ENCODE measurements at regions not wholly inside any gene's neighbourhood (a gene's known extent, or its start where the extent isn't known, plus 50 kb on each side); places are given as distances from the start of the nearest gene placed in this dataset.

DNA sequence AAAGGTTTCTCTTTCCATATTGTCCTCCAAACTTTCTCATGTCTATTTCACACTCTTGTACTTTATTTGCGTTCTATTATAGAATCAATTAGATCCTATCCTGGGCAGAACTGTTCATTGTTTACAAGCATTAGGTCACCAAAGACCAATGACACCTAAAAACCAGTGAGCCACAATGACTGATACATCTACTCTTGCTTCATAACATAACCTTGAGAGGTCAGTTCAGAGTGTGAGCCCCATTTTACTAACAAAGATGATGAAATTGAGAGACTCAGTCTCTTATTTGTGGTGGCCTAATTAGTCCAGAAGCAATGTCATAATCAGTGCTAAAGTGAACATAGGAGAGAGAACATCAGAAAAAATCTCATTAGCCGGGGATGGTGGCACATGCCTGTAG, 248.9 kb upstream of the RBBP8 start:
- no peak for DNase-seq (ENCODE audit: low read depth in 1 of 2, low spot score in 1 of 2)
- in situ Hi-C loops (cut with HindIII; ENCODE audit: low pct_unique_long_range_greater_than_20kb, low sequenced_read_pairs): no loop called here
- no peak for TF ChIP-seq JUND (IDR thresholded peaks at IDR 0.05; ENCODE audit: low read depth)

DNA sequence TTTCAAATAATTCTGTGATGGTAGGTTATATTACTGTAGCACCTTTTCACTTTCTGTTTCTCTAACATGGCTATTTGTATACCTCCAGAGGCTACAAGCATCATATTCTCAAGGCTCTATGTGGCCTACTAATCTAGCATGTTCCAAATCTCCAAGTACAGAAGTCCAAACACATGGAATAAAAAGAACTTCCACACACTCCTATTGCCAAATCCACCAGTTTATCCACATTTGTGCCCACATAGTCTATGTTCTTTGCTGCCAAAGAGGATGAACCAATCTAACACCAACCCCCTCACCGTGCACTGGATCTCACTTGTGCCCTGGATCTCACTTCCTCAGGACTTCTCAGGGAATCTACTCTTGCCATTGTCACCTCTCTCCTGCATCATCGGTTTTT, 247.3 kb upstream of the RBBP8 start:
- no peak for TF ChIP-seq JUND (IDR thresholded peaks at IDR 0.05; ENCODE audit: low read depth)
- DNase-seq (ENCODE audit: low read depth in 1 of 2, low spot score in 1 of 2): no peak
- in situ Hi-C loops (cut with HindIII; ENCODE audit: low pct_unique_long_range_greater_than_20kb, low sequenced_read_pairs): no loop called here

DNA sequence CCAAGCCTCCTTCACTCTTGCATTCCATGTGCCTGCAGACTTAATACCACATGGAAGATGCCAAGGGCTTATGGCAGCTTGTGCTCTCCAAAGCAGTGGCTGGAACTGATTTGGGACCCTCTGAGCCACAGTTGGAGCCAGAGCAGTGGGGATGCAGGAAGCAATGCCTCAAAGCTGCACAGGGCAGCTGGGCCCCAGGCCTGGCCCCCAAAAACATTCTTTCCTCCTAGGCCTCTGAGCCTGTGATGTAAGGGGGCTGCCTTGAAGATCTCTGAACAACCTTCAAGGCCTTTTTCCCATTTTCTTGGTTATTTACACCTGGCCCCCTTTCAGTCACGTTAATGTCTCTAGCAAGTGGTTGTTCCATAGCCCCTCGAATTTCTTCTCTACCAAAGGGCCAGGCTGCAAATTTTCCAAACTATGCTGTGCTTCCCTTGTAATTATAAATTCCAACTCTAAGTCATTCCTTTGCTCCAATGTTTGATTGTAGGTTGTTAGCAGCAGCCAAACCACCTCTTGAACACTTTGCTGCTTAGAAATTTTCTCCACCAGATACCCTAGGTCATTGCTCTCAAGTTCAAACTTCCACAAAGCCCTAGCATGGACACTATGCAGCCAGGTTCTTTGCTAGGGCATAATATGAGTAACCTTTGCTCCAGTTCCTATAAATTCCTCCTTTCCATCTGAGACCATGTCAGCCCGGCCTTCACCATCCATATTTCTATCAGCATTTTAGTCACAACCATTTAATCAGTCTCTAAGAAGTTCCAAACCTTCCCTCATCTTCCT, 245.0 kb upstream of the RBBP8 start:
- DNase-seq (ENCODE audit: low read depth in 1 of 2, low spot score in 1 of 2): no peak
- in situ Hi-C loops (cut with HindIII; ENCODE audit: low pct_unique_long_range_greater_than_20kb, low sequenced_read_pairs): no loop called here
- no peak for TF ChIP-seq JUND (IDR thresholded peaks at IDR 0.05; ENCODE audit: low read depth)

DNA sequence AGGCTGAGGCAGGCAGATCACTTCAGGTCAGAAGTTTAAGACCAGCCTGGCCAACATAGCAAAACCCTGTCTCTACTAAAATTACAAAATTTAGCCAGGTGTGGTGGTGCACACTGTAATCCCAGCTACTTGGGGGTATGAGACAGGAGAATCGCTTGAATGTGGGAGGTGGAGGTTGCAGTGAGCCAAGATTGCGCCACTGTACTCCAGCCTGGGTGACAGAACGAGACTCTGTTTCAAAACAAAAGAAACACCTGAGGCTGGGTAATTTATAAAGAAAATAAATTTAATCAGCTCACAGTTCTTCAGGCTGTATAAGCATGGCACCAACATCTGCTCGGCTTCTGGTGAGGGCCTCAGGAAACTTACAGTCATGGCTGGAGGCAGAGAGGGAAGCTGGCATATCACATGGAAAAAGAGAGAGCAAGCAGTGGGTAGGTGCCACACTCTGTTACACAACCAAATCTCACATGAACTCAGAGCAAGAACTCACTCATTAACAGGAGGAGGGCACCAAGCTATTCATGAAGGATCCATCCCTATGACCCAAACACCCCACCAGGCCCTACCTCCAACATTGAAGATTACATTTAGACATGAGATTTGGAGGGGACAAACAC, 244.1 kb upstream of the RBBP8 start:
- in situ Hi-C loops (cut with HindIII; ENCODE audit: low pct_unique_long_range_greater_than_20kb, low sequenced_read_pairs): no loop called here
- no peak for DNase-seq (ENCODE audit: low read depth in 1 of 2, low spot score in 1 of 2)
- TF ChIP-seq JUND (IDR thresholded peaks at IDR 0.05; ENCODE audit: low read depth): no peak

DNA sequence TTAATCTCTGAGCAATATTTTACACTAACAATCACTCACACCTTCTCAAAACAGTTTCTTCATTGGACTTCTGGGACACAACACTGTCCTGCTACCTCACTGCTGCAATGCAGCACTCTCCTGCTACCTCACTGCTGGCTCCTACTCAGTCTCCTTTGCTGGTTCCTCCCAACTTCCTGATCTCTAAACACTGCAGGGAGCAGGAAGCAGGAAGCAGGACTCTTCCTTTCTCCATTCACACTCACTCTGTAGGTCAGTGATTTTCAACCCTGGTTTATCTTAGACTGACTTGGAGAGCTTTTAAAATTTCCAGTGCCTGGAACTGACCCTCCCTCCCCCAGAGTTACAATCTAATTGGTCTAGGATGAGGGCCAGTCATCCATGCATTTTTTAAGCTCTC, 243.4 kb upstream of the RBBP8 start:
- in situ Hi-C loops (cut with HindIII; ENCODE audit: low pct_unique_long_range_greater_than_20kb, low sequenced_read_pairs): no loop called here
- no peak for DNase-seq (ENCODE audit: low read depth in 1 of 2, low spot score in 1 of 2)
- no peak for TF ChIP-seq JUND (IDR thresholded peaks at IDR 0.05; ENCODE audit: low read depth)

DNA sequence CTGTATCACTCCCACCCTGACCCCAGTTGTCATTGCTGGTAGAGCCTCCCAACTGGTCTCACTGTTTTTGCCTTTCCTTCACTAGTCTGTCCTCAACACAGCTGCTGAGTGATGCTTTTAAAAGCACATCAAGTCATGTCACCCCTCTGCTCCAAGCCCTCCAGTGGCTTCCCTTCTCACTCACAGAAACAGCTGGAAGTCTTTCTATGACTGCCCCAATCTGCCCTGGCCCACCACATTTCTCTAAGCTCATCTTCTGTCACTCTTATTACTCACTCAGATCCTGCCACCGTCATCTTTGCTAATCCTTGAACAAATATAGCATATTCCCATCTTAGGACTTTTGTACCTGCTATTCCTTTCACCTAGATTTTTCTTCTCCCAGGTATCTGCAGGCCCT, 242.6 kb upstream of the RBBP8 start:
- no peak for TF ChIP-seq JUND (IDR thresholded peaks at IDR 0.05; ENCODE audit: low read depth)
- no peak for DNase-seq (ENCODE audit: low read depth in 1 of 2, low spot score in 1 of 2)
- in situ Hi-C loops (cut with HindIII; ENCODE audit: low pct_unique_long_range_greater_than_20kb, low sequenced_read_pairs): no loop called here

- no peak for TF ChIP-seq JUND (IDR thresholded peaks at IDR 0.05; ENCODE audit: low read depth)
- in situ Hi-C loops (cut with HindIII; ENCODE audit: low pct_unique_long_range_greater_than_20kb, low sequenced_read_pairs): no loop called here
- DNase-seq (ENCODE audit: low read depth in 1 of 2, low spot score in 1 of 2): no peak
Observed at GRCh38 chr18:22691946-22692710, 241.0 kb upstream of the RBBP8 start.

DNA sequence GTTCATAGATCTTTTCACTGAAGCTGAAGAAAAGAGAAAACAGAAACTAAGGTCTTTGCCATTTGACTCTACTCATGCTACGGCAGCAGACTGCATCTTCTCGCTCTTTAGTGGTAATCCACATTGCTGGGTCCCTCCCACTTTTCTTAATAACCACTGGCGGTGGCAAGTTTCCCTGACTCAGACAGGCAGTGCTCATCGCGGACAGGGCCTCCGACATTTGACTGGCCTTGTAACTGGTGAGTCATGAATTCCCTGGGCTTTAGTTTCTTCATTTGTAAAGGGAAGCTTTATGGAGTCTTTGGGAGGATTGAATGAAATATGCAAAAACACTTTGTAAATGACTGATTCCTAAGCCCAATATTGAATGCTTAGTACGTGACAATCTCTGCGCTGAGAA, 238.2 kb upstream of the RBBP8 start:
- in situ Hi-C loops (cut with HindIII; ENCODE audit: low pct_unique_long_range_greater_than_20kb, low sequenced_read_pairs): no loop called here
- TF ChIP-seq JUND (IDR thresholded peaks at IDR 0.05; ENCODE audit: low read depth): no peak
- no peak for DNase-seq (ENCODE audit: low read depth in 1 of 2, low spot score in 1 of 2)

- in situ Hi-C loops (cut with HindIII; ENCODE audit: low pct_unique_long_range_greater_than_20kb, low sequenced_read_pairs): no loop called here
- TF ChIP-seq JUND (IDR thresholded peaks at IDR 0.05; ENCODE audit: low read depth): no peak
- no peak for DNase-seq (ENCODE audit: low read depth in 1 of 2, low spot score in 1 of 2)
Observed at GRCh38 chr18:22695674-22696073, 237.5 kb upstream of the RBBP8 start.

DNA sequence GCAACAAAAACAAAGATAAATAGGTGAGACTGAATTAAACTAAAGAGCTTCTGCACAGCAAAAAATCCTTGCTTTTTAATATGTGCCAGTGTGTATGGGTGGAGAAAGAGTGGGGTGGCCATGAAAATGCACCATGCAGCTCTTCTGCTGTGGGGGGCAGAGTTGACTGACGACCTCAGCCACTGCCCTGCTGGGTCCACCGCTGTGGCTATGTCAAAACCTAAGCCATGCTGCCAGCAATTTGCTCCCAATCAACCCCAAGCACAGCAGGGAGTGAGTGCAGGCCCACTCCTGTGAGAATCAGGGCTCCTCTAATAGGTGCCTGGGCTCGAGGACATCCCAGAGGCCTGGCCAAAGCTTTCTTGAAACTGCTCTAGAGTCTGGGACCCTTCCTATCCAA, 235.6 kb upstream of the RBBP8 start:
- no peak for DNase-seq (ENCODE audit: low read depth in 1 of 2, low spot score in 1 of 2)
- in situ Hi-C loops (cut with HindIII; ENCODE audit: low pct_unique_long_range_greater_than_20kb, low sequenced_read_pairs): no loop called here
- TF ChIP-seq JUND (IDR thresholded peaks at IDR 0.05; ENCODE audit: low read depth): no peak

- in situ Hi-C loops (cut with HindIII; ENCODE audit: low pct_unique_long_range_greater_than_20kb, low sequenced_read_pairs): no loop called here
- no peak for TF ChIP-seq JUND (IDR thresholded peaks at IDR 0.05; ENCODE audit: low read depth)
- no peak for DNase-seq (ENCODE audit: low read depth in 1 of 2, low spot score in 1 of 2)
Observed at GRCh38 chr18:22698711-22699110, 234.4 kb upstream of the RBBP8 start.

- in situ Hi-C loops (cut with HindIII; ENCODE audit: low pct_unique_long_range_greater_than_20kb, low sequenced_read_pairs): no loop called here
Observed at GRCh38 chr18:22699629-22700028, 233.5 kb upstream of the RBBP8 start.

GRCh38 chr18:22700920-22701319, 232.2 kb upstream of the RBBP8 start:
- in situ Hi-C loops (cut with HindIII; ENCODE audit: low pct_unique_long_range_greater_than_20kb, low sequenced_read_pairs): no loop called here
- no peak for TF ChIP-seq JUND (IDR thresholded peaks at IDR 0.05; ENCODE audit: low read depth)
- no peak for DNase-seq (ENCODE audit: low read depth in 1 of 2, low spot score in 1 of 2)

More at GRCh38 chr18:22699629-22700028, 233.5 kb upstream of the RBBP8 start:
- DNase-seq (ENCODE audit: low read depth in 1 of 2, low spot score in 1 of 2): no peak
- TF ChIP-seq JUND (IDR thresholded peaks at IDR 0.05; ENCODE audit: low read depth): no peak

Measured in T47D (cell line).